GM19372 (cell line): ENCODE measurements at regions not wholly inside any gene's neighbourhood (a gene's known extent, or its start where the extent isn't known, plus 50 kb on each side); places are given as distances from the start of the nearest gene placed in this dataset.

Source experiments
- ATAC-seq: cut with Tn5 transposase; IDR thresholded peaks from one replicate; pipeline ENCODE4 v1.9.1; 2021; ENCODE audit warnings: mild to moderate bottlenecking, low read depth, moderate library complexity; ENCODE audit not compliant: unreplicated experiment

DNA sequence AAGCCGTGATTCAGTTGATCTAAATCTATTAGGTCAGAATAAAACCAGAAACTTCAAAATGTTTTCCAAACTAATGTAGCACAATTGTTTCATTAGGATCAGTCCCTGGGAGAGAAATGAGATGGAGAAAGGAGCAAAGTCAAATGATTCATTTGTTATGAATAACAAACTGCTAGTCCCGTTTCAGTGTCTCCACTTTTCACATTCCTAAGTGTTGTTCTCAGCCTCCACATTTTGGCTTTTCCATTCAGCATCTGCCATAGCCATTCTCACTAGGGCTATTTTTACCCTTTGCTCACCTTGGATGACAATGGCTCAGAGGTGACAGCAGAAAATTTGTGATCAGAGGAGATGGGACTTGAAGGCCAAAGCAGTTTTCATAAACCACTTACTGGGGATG lies 314.1 kb upstream of the KIF2A start:
- ATAC-seq = no peak

DNA sequence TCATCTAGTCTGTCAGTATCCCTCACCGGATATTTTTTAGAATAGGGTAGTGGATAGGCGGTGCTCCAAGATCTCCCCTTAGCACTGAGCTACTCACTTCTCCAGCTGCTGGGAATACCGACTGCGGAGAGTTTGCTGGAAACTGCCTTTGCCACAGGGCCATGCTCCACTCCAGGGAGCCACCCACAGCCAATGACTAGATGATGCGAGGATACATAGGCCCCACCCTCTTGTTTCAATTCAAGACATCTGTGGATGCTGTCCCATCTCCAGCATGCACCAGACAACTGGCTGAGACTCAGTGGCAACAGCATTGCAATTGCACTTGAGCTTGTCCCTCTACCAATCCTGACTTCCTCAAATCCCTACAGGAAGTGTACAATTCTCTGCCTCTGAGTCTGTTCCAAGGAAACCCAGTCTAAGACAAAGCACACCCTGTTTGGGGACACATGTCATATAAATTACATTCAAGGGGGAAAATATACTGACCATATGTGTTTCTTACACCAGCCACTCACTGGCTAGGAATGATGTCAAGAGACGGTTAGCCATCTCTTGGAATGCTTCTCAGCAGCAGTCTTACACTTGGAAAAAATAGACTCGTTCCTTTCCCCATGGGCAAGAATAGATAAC lies 312.6 kb upstream of the KIF2A start:
- ATAC-seq = no peak

DNA sequence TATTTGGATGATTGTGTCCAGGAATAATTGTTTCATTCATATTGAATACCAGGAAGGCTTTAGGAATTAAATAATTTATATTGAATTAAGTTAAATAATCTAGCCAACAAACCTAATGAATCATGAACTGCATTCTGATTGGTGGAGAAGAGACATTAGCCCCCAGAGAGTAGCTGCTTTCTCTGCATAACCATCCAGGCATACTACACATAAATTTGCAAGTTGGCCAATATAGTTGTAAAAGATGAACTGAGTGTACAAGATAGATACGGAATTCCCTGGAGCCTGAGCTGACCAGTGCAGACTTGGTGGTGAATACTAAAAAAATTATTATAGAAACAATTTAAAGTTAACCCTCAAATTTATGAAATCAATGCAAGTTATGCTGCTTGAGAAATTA lies 311.8 kb upstream of the KIF2A start:
- ATAC-seq = no peak

DNA sequence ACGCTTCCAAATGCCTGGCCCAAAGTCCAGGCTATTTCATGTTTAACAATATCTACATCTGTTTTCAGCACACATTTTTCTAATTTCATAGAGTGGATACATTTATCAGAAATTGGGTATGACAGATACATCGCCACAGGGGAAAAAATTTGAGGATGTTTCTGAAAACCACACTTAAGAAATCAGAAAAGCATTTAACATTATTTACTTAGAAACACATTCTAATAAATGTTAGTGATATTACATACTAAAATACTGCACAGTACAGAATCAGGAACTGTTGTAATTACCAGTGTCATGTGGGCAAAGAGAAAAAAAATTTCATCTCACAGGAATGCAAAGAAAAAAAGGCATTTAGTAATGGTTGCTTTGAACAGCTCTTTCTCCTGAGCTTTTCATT lies 310.5 kb upstream of the KIF2A start:
- no peak for ATAC-seq

DNA sequence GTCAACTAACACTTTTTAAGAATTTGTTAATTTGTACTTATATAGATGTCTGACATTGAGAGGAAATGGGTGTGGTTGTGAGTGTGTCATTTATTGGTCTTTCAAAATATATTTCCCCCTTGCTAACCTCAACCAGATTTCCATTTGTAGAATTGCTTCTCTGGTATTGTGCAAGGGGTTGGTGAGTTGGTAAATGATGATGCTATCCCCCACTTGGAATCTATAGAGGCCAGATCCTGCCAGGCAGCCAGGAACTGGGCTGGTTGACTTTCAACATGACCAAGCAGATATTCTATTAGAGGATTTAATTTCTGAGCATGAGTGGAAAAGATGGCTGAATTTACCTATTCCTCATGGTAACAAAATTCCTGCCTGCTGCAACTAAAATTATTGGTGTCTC lies 306.6 kb upstream of the KIF2A start:
- ATAC-seq = no peak

DNA sequence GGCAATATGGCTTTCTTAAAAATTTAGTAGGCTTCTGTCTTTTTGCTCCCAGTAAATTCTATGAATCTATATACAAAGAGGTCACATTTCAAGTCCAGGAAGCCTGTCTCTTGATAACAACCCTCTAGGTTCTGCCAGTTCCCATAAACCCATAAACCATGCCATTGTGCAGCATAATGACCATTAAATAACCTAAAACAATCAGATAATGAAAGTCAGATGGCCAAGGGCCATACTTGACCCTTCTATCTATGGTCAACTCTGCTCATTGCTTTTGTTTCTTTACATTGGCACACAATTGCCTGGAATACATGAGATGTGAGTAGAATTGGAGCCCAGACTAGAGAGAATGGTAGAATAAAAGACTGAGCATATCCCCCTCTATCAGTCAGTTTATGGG lies 305.4 kb upstream of the KIF2A start:
- no peak for ATAC-seq

DNA sequence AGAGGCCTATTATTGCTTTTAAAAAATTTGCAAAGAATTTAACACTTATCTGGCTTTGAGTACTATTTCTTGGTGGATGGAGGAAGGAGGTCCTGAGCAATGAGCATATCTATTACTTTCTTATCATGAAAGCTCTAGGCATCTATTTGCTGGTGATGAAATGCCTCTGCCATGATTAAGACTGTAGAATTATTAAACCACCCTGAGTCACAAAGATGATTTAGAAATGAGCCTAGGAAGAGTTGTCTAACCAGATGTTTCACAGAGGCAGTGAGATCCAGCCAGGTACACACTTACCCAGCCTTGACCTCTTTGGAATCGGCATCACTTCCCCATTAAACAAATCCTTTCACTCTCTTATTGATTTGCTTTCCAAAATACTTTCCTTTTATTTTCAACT lies 304.4 kb upstream of the KIF2A start:
- no peak for ATAC-seq

DNA sequence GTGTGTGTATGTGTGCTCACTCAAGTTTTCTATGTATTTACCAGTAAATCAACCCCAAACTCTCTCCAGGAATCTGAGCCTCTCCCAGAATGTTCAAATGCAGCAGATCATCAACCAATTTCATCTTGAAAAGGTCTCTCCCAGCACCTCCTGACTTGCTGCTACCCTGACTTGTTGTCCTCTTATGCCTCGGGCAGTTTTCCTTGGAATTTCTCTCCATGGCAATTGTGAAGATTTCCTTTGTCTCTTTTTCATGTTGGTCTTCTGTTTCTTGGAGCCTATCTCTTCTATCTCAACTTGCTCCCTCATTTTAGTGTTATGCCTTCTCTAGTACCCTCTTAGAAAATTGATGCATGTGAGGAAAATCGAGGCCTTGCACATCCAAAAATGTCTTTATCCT lies 303.6 kb upstream of the KIF2A start:
- no peak for ATAC-seq

DNA sequence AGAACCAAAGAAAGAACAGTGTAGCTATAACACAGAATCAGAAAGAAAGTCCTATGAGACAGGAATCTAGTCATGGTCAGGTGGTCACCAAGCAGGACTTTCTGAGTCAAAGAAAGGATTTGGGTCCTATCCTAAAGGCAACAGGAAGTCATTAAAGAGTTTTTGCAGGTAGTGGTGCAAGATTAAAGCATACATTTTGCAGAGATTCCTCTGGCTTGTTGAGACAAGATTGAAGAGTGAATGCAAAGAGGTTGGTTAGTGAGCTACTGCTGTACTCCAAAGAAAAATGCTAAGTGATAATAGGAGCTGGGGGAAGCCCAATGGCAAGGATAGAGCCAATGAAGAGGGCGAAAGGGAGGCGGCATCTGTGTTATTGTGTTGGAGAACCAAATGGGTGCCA lies 300.5 kb upstream of the KIF2A start:
- ATAC-seq = no peak

DNA sequence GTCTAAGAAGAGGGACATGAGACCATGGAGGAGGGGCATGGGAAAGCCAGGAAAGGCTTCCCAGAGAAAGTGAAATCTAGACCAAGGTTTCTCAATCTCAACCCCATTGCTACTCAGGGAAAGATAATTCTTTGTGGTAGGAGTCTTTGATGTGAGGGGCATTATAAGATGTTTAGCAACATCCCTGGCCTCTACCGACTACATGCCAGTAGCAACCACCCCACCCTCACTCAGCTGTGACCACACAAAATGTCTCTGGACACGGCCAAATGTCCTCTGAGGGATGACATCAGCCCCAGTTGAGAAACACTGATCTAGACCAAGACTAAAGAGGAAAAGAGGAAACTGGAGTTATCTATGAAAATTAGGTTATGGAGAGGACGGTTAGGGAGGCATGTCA lies 298.5 kb upstream of the KIF2A start:
- ATAC-seq = no peak

DNA sequence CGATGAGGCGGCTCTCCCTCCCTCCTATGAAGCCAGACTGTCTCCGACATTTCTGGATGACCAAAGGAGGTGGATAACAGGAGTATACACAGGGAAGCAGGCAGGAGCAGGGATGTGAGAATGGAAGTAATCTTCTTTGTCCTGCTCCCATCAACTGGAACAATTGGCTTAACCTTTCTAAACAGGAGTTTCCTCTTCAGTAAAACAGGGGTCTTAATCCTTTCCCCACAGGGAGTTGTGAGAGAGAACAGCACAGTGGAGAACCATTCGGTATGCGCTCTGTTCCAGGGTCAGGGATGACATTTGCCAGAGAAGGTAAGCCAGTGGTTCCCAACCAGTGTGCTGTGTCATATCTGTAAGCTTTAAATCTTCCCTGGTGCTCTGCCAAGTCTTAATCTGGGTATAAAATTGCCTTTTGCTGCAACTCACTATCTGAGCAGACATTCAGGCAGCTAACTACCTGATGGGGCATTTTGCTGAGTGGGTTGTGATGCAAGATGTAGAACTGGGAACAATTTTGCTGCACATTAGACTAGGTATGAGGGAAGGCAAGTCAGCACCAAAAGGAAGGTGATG lies 294.8 kb upstream of the KIF2A start:
- no peak for ATAC-seq

DNA sequence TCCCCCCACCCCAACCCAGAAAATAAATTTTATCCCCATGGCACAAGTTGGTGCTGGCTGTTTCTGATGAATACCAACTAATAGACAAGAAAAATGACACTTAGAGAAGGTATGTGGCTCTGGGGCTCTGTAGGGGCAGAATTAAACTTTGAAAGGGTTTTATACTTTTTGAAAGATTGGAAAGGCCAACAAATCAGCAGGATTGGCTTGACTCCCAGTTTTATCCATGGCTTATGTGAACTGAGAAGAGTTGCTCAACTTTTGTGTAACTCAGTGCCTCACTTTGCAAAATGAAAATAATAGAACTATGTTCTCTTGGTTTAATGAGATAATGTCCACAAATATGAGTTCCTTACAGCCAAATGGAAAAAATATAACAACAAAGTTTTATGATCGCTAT lies 288.9 kb upstream of the KIF2A start:
- no peak for ATAC-seq

DNA sequence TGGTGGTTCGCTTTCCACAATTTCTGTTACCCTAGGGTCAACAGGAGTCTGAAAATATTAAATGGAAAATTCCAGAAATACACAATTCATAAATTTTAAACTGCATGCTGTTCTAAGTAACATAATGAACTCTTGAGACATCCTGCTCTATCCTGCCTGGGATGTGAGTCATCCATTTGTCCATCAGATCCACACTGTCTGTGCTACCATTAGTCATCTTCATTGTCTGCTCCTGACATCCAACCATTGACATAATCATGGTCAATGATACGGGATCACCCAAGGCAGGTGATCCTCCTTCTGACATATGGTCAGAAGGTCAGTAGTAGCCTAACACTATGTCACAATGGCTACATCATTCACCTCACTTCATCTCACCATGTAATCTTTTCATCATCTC lies 276.7 kb upstream of the KIF2A start:
- ATAC-seq = no peak

DNA sequence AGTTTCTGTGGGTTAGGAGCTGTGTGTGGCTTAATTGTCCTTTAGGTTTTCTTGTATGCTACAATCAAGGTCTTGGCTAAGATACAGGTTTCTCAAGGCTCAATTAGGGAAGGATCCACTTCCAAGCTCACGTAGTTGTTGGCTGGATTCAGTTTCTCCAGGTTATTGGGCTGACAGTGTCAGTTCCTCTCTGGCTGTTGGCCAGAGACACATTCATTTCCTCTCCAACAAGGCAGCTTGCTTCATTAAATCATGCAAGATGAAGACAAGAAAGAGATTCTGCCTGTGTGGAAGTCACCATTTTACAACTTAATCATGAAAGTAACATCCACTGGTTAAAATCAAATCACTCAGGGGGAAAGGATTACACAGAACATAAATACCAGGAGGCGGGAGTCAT lies 275.7 kb upstream of the KIF2A start:
- no peak for ATAC-seq

DNA sequence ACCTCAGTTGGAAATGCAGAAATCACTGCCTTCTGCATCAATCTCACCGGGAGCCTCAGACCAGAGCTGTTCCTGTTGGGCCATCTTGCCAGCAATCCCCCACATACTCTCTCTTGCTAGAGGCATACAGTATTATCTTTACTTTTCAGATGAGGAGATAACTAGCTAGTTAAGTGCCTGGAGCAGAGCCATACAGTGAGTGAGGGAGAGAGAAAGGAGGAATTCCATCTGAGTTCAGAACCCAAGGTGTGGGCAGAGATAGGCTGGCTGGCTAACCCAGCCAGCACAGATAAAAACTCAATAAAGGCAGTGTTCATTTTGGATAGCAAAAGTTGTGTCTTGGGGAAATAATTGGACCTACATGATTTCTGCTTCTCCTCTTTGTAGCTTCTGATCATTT lies 268.0 kb upstream of the KIF2A start:
- no peak for ATAC-seq

DNA sequence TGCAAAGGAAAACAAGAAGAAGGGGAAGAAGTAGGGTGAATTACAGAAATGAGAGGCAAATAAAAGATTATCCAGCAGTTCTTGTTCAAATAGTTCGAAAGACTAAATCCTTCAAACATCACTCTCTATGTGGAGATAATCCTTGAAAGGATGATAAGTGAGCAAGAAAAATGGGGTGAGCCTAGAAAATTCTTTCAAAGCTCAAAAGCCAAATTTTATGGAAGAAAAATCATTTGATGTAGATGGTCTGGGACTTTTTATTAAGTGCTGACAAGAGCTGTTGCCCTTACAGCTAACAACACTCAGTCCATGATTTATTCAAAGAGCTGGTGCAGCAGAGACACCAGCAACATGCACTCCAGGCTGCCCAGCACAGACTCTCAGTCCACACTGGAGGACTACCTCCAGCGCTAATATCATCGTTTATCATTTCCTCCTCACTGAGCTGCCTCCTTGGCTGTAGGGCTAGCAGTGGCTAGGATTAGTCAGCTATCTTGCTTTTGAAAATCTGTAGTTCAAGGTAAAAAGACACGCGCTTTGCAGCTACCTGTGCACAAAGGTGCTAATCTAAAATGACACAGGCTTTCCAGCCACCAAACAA lies 264.8 kb upstream of the KIF2A start:
- ATAC-seq = no peak

DNA sequence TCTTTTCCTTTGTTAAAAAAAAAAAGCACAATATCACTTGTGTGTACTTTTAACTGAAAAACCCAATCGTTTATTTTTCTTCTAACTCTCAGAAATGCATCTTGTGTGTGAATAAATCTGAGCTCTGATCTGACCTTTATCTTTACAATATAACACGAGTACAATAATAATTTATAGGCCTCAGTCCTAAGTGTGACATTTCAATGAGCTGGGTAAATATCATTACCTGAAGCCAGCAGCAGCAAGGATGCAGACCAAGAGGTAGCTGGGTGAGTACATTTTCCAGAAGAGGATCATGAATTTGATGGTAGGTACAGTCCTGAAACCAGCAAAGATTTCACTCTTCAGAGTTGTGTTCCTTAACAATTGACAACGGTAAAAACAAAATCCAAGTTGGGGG lies 264.0 kb upstream of the KIF2A start:
- ATAC-seq = no peak

DNA sequence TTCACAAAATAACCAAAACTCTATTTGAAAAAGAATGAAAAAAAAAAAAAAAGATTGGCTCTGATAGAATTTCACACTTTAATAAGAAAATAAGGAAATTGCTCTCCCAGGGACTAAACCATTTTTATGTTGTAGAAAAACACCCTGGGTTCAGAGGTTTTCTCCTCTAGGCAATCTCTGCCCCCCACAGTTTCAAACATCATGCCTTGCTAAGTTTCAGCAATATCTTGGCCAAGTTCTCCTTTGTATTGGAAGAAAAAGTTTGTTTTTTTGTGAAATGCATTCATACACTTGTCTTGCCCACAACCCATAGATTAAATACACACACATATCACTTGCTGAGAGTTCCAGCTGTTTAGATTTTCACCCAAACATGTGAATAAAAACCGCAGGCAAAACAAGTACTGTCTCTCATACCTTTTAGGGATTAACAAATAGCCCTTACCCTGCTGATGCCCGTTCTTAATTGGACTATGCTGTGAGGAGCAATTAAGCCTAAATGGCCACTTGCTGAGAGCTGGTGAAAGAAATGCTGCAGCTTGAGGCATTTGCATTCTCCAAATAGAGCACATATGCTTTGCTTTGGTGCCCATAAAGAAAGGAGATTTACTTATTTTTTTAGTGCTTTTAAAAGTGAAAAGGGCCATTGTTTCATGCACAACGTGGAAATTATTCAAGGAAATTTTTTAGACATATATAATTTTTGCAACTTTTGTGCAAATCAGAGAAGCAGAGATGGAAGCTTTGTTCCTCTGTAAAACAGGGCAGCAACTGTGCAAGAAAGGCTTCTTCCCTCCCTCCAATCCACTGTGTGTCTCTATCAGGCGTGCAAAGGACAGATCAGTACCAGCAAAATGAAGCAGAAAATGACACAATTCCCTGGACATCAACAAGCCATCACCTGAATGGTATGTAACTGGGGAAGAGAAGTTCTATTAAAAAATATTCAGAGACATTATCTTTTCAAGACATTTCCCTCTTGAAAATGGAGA lies 262.4 kb upstream of the KIF2A start:
- no peak for ATAC-seq

DNA sequence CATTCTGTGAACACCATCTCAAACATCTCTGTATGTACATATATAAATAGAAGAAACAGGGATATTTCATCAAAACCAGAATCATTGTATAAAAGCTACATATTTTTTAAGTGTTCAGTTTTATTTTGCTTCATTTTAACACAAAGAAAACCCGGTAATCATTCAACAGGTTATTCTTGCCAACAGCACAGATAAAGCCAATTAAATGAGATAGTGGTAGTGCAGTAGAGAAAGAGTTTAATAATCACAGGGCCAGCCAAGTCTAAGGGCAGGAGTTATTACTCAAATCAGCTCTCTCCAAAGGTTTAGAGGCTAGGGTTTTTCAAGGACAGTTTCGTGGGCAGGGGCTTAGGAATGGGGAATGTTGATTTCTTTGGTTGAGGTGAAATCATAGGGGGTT lies 261.0 kb upstream of the KIF2A start:
- no peak for ATAC-seq

DNA sequence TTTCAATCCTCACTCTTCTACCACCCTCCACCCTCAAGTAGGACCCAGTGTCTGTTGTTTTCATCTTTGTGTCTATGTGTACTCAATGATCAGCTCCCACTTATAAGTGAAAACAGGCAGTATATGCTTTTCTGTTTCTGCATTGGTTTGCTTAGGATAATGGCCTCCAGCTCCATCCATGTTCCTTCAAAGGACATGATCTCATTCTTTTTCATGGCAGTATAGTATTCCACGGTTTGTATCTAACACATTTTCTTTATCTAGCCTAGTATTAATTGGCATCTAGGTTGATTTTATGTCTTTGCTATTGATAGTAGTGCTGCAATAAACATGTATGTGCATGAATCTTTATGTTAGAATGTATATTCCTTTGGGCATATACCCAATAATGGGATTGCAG lies 259.8 kb upstream of the KIF2A start:
- ATAC-seq = no peak

DNA sequence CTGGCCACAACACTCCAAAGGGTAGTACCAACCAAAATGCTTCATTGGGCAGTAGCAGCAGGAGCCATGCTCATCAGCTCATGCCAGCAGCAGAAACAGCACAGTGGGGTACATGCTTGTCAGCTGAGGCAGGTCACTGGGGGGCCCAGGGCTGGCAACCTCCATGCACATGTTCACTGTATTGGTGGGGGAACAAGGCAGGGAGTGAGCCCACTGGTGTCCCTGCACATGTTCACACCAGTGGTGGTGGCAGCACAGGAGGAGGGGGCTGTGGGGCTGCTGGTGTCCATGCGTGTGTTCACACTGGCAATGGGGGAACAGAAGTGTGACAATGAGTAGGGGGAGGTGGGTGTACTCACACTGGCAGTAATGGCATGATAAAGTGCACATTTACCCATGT lies 254.3 kb upstream of the KIF2A start:
- no peak for ATAC-seq
